ENCODE measurements at regions not wholly inside any gene's neighbourhood (a gene's known extent, or its start where the extent isn't known, plus 50 kb on each side); places are given as distances from the start of the nearest gene placed in this dataset.
A peak's percentile ranks its signal among the peaks of the same experiment; 100 is the strongest.

- no peak for DNase-seq
Observed at GRCh38 chr15:31830591-31830990, 199.7 kb upstream of the CHRNA7 start.

- peak in 1 of 14 donors; percentile 67 for DNase-seq
Observed at GRCh38 chr15:31831596-31831995, 198.7 kb upstream of the CHRNA7 start.

- no peak for DNase-seq
Observed at GRCh38 chr15:31834654-31835053, 195.7 kb upstream of the CHRNA7 start.

- no peak for DNase-seq
Observed at GRCh38 chr15:31839388-31839787, 190.9 kb upstream of the CHRNA7 start.

GRCh38 chr15:31840849-31841476 is 189.4 kb upstream of the CHRNA7 start:
- DNase-seq = no peak

- DNase-seq = peak in 1 of 14 donors; percentile 68
Observed at GRCh38 chr15:31842532-31843195, 187.7 kb upstream of the CHRNA7 start.

GRCh38 chr15:31843426-31844055 is 186.8 kb upstream of the CHRNA7 start:
- peak in 6 of 14 donors; percentile 34 to 86 (median 50) for DNase-seq

- no peak for DNase-seq
Observed at GRCh38 chr15:31845791-31846190, 184.5 kb upstream of the CHRNA7 start.

- DNase-seq = no peak
Observed at GRCh38 chr15:31847961-31848360, 182.4 kb upstream of the CHRNA7 start.

- DNase-seq = no peak
Observed at GRCh38 chr15:31848621-31849020, 181.7 kb upstream of the CHRNA7 start.

GRCh38 chr15:31852933-31853799 is 177.1 kb upstream of the CHRNA7 start:
- no peak for DNase-seq

- peak in 1 of 14 donors; percentile 53 for DNase-seq
Observed at GRCh38 chr15:31856581-31856980, 173.7 kb upstream of the CHRNA7 start.

- DNase-seq = peak in 1 of 14 donors; percentile 74
Observed at GRCh38 chr15:31857194-31857593, 173.1 kb upstream of the CHRNA7 start.

GRCh38 chr15:31858026-31858425 is 172.3 kb upstream of the CHRNA7 start:
- DNase-seq = no peak

- DNase-seq = no peak
Observed at GRCh38 chr15:31866248-31866647, 164.1 kb upstream of the CHRNA7 start.

- peak in 8 of 14 donors; percentile 29 to 67 (median 52) for DNase-seq
Observed at GRCh38 chr15:31867536-31868442, 162.5 kb upstream of the CHRNA7 start.

GRCh38 chr15:31869686-31870307 is 160.5 kb upstream of the CHRNA7 start:
- DNase-seq = peak in 2 of 14 donors; percentile 35 to 43

GRCh38 chr15:31870328-31871165 is 159.8 kb upstream of the CHRNA7 start, which contains the start of gene OTUD7A:
Gene OTUD7A, minus strand, starts transcription at chr15:31870673.
- DNase-seq = peak in 13 of 14 donors; percentile 62 to 96 (median 86)

- DNase-seq = no peak
Observed at GRCh38 chr15:31871166-31871886, 159.0 kb upstream of the CHRNA7 start.

All from C1 segment of cervical spinal cord (tissue), 14 donors.